Progenitor cell of endocrine pancreas (in vitro differentiated cells): ENCODE measurements at regions not wholly inside any gene's neighbourhood (a gene's known extent, or its start where the extent isn't known, plus 50 kb on each side); places are given as distances from the start of the nearest gene placed in this dataset.

Experiments used
- DNase-seq: peaks from one replicate; pipeline ENCODE4 v3.0.0; 2021; ENCODE audit warnings: low spot score; ENCODE audit not compliant: unreplicated experiment
- H3K27ac Mint-ChIP-seq: 2 replicates; pipeline ENCODE4 v1.8.0; 2021; ENCODE audit warnings: mild to moderate bottlenecking, moderate library complexity, mixed read lengths
- H3K27me3 Mint-ChIP-seq: 2 replicates; pipeline ENCODE4 v1.8.0; 2021; ENCODE audit warnings: mixed read lengths
- H3K36me3 Mint-ChIP-seq: 2 replicates; pipeline ENCODE4 v1.8.0; 2022; ENCODE audit warnings: mixed read lengths; ENCODE audit not compliant: insufficient read depth
- H3K4me1 Mint-ChIP-seq: 2 replicates; pipeline ENCODE4 v1.8.0; 2021; ENCODE audit warnings: low read depth, mixed read lengths
- H3K4me3 Mint-ChIP-seq: 2 replicates; pipeline ENCODE4 v1.8.0; 2021; ENCODE audit warnings: low read depth, mild to moderate bottlenecking, moderate library complexity, mixed read lengths
- H3K9me3 Mint-ChIP-seq: 2 replicates; pipeline ENCODE4 v1.8.0; 2021; ENCODE audit warnings: low read depth, mixed read lengths
- CTCF ChIP-seq: fragments of 200-600 bp; sonication (generic); IDR thresholded peaks from one replicate; pipeline ENCODE4 v1.5.0; 2021; ENCODE audit warnings: antibody characterized with exemption, mild to moderate bottlenecking; ENCODE audit not compliant: unreplicated experiment

DNA sequence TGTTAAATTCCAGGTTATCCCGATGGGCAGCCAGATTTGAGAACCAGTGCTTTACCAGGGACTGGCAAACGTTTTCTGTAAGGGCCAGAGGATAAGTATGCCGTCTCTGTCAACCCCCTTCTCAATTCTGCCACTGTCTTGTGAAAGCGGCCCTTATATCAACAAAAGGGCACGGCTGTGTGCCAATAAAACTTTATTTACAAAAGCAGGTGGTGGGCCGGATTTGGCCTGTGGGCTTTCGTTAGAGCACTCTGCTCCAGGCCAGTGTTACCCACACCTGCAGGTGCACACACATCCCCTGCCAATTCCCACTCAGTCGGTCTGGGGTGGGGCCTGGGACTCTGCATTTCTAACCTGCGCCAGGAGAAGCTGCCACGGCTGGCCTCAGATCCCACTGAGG is 111.2 kb downstream of the RFLNA start:
- Mint-ChIP-seq H3K4me3 (no peak overlapping the region), H3K36me3 (peaks cover 13% of the 10 kb centered on the region), H3K4me1 (peaks cover 6% of the 10 kb centered on the region), H3K27me3 (no peaks in the 10 kb centered on the region), H3K9me3 (no peaks in the 10 kb centered on the region), H3K27ac (no peak overlapping the region)
- no peak for TF ChIP-seq CTCF
- DNase-seq: no peak

- no peak overlapping the region for H3K27ac Mint-ChIP-seq
- H3K9me3 Mint-ChIP-seq: no peaks in the 10 kb centered on the region
- H3K4me1 Mint-ChIP-seq: peaks cover 5% of the 10 kb centered on the region
- TF ChIP-seq CTCF: no peak
- H3K4me3 Mint-ChIP-seq: no peak overlapping the region
- no peak for DNase-seq
- peaks cover 12% of the 10 kb centered on the region for H3K36me3 Mint-ChIP-seq
- no peaks in the 10 kb centered on the region for H3K27me3 Mint-ChIP-seq
Observed at GRCh38 chr12:124405592-124405991, 110.7 kb downstream of the RFLNA start.

DNA sequence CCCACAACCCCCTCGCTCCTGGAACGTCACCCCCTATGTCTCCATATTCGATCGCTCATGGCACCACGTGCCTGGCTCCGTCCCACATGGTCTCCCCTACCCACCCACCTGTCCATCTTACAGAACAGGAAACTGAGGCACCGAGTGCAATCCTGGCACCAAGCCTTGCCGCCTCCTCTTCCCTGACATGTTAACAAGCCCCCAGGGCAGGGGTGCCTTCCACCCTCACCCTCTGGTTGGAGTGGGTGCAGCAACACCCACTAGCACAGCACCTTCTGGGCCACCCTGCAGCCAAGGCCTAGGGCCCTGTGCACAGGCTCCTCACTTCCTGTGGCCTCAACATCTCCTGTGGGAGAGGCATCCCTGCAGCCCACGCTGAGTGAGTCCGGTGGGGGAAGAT is 110.3 kb downstream of the RFLNA start:
- no peaks in the 10 kb centered on the region for H3K9me3 Mint-ChIP-seq

DNA sequence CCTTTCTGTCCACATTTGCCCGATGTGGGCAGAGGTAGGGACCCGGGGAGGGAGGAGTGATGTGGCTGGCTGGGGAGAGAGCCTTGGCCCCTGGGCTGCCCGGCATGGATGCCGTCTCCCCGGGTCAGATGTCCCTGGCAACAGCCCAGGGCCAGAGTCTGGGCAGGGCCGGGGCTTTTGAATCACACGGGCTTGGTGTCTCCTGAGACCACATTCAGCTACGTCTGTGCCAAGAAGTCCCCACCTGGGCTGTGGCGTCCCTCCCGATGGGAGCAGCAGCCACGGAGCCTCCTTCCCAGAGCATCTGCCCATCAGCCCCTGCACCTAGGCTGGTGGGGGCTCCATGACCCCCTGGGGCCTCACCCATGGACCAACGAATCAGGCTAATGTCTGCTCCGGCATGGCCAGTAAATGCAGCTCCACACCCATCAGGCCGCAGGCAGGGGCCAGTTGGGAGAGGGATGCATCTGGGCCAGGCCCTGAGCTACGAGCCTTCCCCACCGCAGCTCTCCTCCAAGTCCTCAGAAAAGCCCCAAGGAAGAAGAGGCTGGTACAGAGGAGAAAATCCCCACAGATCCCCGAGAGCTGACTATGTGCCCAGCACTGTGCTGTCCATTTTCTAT is 109.4 kb downstream of the RFLNA start:
- Mint-ChIP-seq H3K4me3 (no peak overlapping the region), H3K36me3 (peaks cover 14% of the 10 kb centered on the region)

More for the DNA sequence above, 110.3 kb downstream of the RFLNA start:
- DNase-seq: no peak
- Mint-ChIP-seq H3K4me3 (no peak overlapping the region), H3K27me3 (no peaks in the 10 kb centered on the region), H3K27ac (no peak overlapping the region), H3K36me3 (peaks cover 13% of the 10 kb centered on the region), H3K4me1 (peaks cover 5% of the 10 kb centered on the region)
- TF ChIP-seq CTCF: no peak

DNA sequence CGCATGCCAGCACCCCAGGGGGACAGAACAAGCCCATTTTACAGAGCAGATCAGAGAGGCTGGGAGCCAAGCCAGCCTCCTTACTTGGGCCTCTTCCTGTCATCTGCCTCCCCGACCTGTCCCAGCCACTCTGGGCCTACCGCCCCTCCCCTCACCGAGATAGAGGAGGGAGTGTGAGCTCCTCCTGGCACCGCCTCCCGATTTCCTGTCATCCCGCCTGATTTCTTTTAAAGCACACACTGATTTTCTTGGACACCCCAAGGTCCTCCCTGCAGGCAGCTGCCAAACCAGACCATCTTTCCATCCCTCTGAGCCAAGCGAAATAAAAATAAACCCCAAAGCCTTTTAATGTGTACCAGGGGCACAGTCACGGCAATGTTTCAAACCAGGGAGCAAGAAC is 108.4 kb downstream of the RFLNA start:
- H3K27ac Mint-ChIP-seq: no peak overlapping the region
- peaks cover 14% of the 10 kb centered on the region for H3K36me3 Mint-ChIP-seq

More for the DNA sequence above, 109.4 kb downstream of the RFLNA start:
- no peaks in the 10 kb centered on the region for H3K27me3 Mint-ChIP-seq
- no peak for TF ChIP-seq CTCF
- peaks cover 5% of the 10 kb centered on the region for H3K4me1 Mint-ChIP-seq
- DNase-seq: no peak
- no peak overlapping the region for H3K27ac Mint-ChIP-seq
- H3K9me3 Mint-ChIP-seq: no peaks in the 10 kb centered on the region

More for the DNA sequence above, 108.4 kb downstream of the RFLNA start:
- no peak for DNase-seq
- TF ChIP-seq CTCF: no peak
- no peak overlapping the region for H3K4me3 Mint-ChIP-seq
- H3K27me3 Mint-ChIP-seq: no peaks in the 10 kb centered on the region
- H3K4me1 Mint-ChIP-seq: peaks cover 5% of the 10 kb centered on the region
- H3K9me3 Mint-ChIP-seq: no peaks in the 10 kb centered on the region
